Fibroblast of lung (primary cell): ENCODE measurements at regions not wholly inside any gene's neighbourhood (a gene's known extent, or its start where the extent isn't known, plus 50 kb on each side); places are given as distances from the start of the nearest gene placed in this dataset.

Source experiments
- CTCF ChIP-seq, 2 donors: IDR thresholded peaks in 1 of 2; conservative IDR thresholded peaks in 1 of 2; 1 replicate in 1 of 2; 2 replicates in 1 of 2; pipeline ENCODE4 v1.5.1; 2011 to 2012; ENCODE audit warnings: low read length in 2 of 2, control low read depth in 1 of 2, inconsistent platforms in 1 of 2, low read depth in 1 of 2, mild to moderate bottlenecking in 1 of 2
- EZH2 ChIP-seq: IDR thresholded peaks from 2 replicates; pipeline ENCODE4 v1.5.1; 2012; ENCODE audit warnings: low read length, control low read depth, mild to moderate bottlenecking; ENCODE audit errors: missing control alignments

- TF ChIP-seq CTCF (conservative IDR thresholded peaks at IDR 0.05 in 1 of 2, IDR thresholded peaks at IDR 0.05 in 1 of 2; ENCODE audit: low read depth in 1 of 2, low read length in 2 of 2) (no peak), EZH2 (no peak)
Observed at GRCh38 chr12:58602179-58602578, 318.1 kb downstream of the LRIG3 start.
